OCI-LY7 (cell line): ENCODE measurements at regions not wholly inside any gene's neighbourhood (a gene's known extent, or its start where the extent isn't known, plus 50 kb on each side); places are given as distances from the start of the nearest gene placed in this dataset.

Experiments used
- BruUV-seq: library from RNA; stranded (reverse); fragments of 400-500 nt; replicated peaks from 2 replicates; lab custom pipeline; 2021; lab: Mats Ljungman, UMichigan
- CTCF ChIA-PET: fragments of 300-600 bp; sonication (Branson Sonifier 250); formaldehyde crosslinking; loops from one replicate; lab custom pipeline; 2022; ENCODE audit warnings: antibody characterized with exemption; ENCODE audit not compliant: unreplicated experiment; lab: Charles Lee
- POLR2A ChIA-PET: fragments of 300-600 bp; sonication (Branson Sonifier 250); formaldehyde crosslinking; loops from one replicate; lab custom pipeline; 2022; ENCODE audit warnings: antibody characterized with exemption; lab: Charles Lee
- DNase-seq: peaks from one replicate; pipeline ENCODE4 v3.0.0-alpha.2; 2015; ENCODE audit warnings: low spot score
- H2AFZ ChIP-seq: fragments of 200-600 bp; sonication (generic), shearing (Covaris generic); 2 replicates; pipeline ENCODE4 v1.6.1; 2014; ENCODE audit warnings: mild to moderate bottlenecking, antibody characterized with exemption, low read length, moderate library complexity
- H3K27ac ChIP-seq: fragments of 200-600 bp; sonication (generic); 2 replicates; pipeline ENCODE4 v1.5.1; 2014; ENCODE audit warnings: mixed run types, low read depth, mild to moderate bottlenecking, moderate library complexity, low read length, inconsistent platforms; ENCODE audit not compliant: poor library complexity, severe bottlenecking
- H3K36me3 ChIP-seq: fragments of 200-600 bp; sonication (generic); 2 replicates; pipeline ENCODE4 v1.6.1; 2014; ENCODE audit warnings: mild to moderate bottlenecking, antibody characterized with exemption, low read length, moderate library complexity, mixed read lengths; ENCODE audit not compliant: insufficient read depth
- H3K4me1 ChIP-seq: fragments of 200-600 bp; sonication (generic); 2 replicates; pipeline ENCODE4 v1.5.1; 2014; ENCODE audit warnings: mild to moderate bottlenecking, low read length; ENCODE audit not compliant: insufficient read depth, poor library complexity, severe bottlenecking
- H3K4me2 ChIP-seq: fragments of 200-600 bp; sonication (generic); 2 replicates; pipeline ENCODE4 v1.6.1; 2014; ENCODE audit warnings: mild to moderate bottlenecking, low read length
- H3K4me3 ChIP-seq: fragments of 200-600 bp; sonication (generic); 2 replicates; pipeline ENCODE4 v1.5.1; 2014; ENCODE audit warnings: mild to moderate bottlenecking, low read depth, low read length; ENCODE audit not compliant: poor library complexity, severe bottlenecking
- H3K79me2 ChIP-seq: fragments of 200-600 bp; sonication (generic); 2 replicates; pipeline ENCODE4 v1.6.1; 2016; ENCODE audit warnings: low read depth, mild to moderate bottlenecking, low read length, moderate library complexity, mixed read lengths; ENCODE audit not compliant: insufficient read depth
- H3K9me2 ChIP-seq: fragments of 200-600 bp; sonication (generic); 2 replicates; pipeline ENCODE4 v1.6.1; 2016; ENCODE audit warnings: mild to moderate bottlenecking, low read length, mixed read lengths; ENCODE audit not compliant: insufficient read depth
- H3K9me3 ChIP-seq: fragments of 200-600 bp; sonication (generic); 2 replicates; pipeline ENCODE4 v1.6.1; 2014; ENCODE audit warnings: mild to moderate bottlenecking, mixed run types, low read length, mixed read lengths
- H4K20me1 ChIP-seq: fragments of 200-600 bp; sonication (generic); 2 replicates; pipeline ENCODE4 v1.6.1; 2014; ENCODE audit warnings: mild to moderate bottlenecking, antibody characterized with exemption, low read length, moderate library complexity, mixed read lengths; ENCODE audit not compliant: insufficient read depth
- CTCF ChIP-seq: fragments of 200-600 bp; sonication (generic); conservative IDR thresholded peaks from 2 replicates; pipeline ENCODE4 v1.5.1; 2014; ENCODE audit warnings: mild to moderate bottlenecking, antibody characterized with exemption, low read length, moderate library complexity, mixed read lengths
- EZH2phosphoT487 ChIP-seq: fragments of 200-600 bp; sonication (generic); IDR thresholded peaks from 2 replicates; pipeline ENCODE4 v1.6.1; 2018; ENCODE audit warnings: low read depth, borderline replicate concordance, mild to moderate bottlenecking, mixed run types, antibody characterized with exemption, low read length, moderate library complexity, mixed read lengths
- intact Hi-C: fragments of 100-400 bp; cut with micrococcal nuclease; formaldehyde crosslinking; loops from one replicate; pipeline ENCODE4 v1.10.0; 2022; ENCODE audit not compliant: unreplicated experiment

DNA sequence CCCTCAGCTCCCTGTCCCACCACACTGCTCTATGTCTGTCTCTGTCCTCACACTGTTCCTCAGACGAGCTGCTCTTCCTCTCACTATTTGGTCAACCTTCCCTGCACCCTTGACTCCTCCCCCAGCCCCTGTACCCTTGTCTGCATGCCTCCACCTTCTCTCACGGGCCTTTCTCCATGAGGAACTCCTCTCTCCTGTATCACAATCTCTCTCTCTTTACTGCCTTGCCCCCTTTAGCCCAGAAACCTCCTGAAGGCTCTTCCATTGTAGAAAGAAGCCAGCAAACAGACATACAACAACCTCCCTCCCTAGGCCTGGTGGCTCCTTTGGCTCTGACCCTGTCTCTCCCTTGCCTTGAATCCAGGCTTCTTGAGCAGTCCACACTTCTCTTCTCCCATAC, 251.6 kb upstream of the CSF3R start:
- Histone ChIP-seq H3K4me1 (no peaks in the 10 kb centered on the region), H3K9me2 (no peaks in the 10 kb centered on the region), H4K20me1 (no peaks in the 10 kb centered on the region), H3K9me3 (no peaks in the 10 kb centered on the region), H3K4me2 (no peak overlapping the region), H3K27ac (no peak overlapping the region), H3K79me2 (no peaks in the 10 kb centered on the region), H3K36me3 (no peaks in the 10 kb centered on the region), H3K4me3 (no peak overlapping the region), H2AFZ (no peak overlapping the region)
- DNase-seq = no peak
- no TSS peak for BruUV-seq
- ChIA-PET CTCF (no interaction called here), POLR2A (no interaction called here)
- intact Hi-C loops = no loop called here
- TF ChIP-seq EZH2phosphoT487 (no peak), CTCF (no peak)

- no peaks in the 10 kb centered on the region for H3K9me3 ChIP-seq
- no peaks in the 10 kb centered on the region for H3K36me3 ChIP-seq
- H2AFZ ChIP-seq = no peak overlapping the region
- TF ChIP-seq CTCF = no peak
- CTCF ChIA-PET = no interaction called here
- BruUV-seq = no TSS peak
- intact Hi-C loops = no loop called here
- POLR2A ChIA-PET = interaction anchor here (0.7 kb wide), 1 partner anchor 183 kb away, joined by 3 read pairs; no protein-coding TSS in a partner anchor
- H3K4me1 ChIP-seq = no peaks in the 10 kb centered on the region
- no peaks in the 10 kb centered on the region for H3K79me2 ChIP-seq
- no peaks in the 10 kb centered on the region for H4K20me1 ChIP-seq
- no peak overlapping the region for H3K4me3 ChIP-seq
- H3K9me2 ChIP-seq = no peaks in the 10 kb centered on the region
- DNase-seq = no peak
- no peak overlapping the region for H3K4me2 ChIP-seq
- no peak overlapping the region for H3K27ac ChIP-seq
Observed at GRCh38 chr1:36733748-36734147, 251.0 kb upstream of the CSF3R start.

- H3K4me1 ChIP-seq = no peaks in the 10 kb centered on the region
- H3K79me2 ChIP-seq = no peaks in the 10 kb centered on the region
- no peak for DNase-seq
- H3K36me3 ChIP-seq = no peaks in the 10 kb centered on the region
- no peak overlapping the region for H3K27ac ChIP-seq
- no peak overlapping the region for H3K4me2 ChIP-seq
- BruUV-seq = no TSS peak
- intact Hi-C loops = no loop called here
- H3K9me2 ChIP-seq = no peaks in the 10 kb centered on the region
- ChIA-PET POLR2A (no interaction called here), CTCF (no interaction called here)
- TF ChIP-seq CTCF = peak; percentile 30; the same call in 1 of the 2 replicates
- TF ChIP-seq EZH2phosphoT487 = no peak
- H3K9me3 ChIP-seq = no peaks in the 10 kb centered on the region
- no peaks in the 10 kb centered on the region for H4K20me1 ChIP-seq
- H3K4me3 ChIP-seq = no peak overlapping the region
- H2AFZ ChIP-seq = no peak overlapping the region
Observed at GRCh38 chr1:36732015-36732356, 249.3 kb upstream of the CSF3R start.
